Common myeloid progenitor, CD34-positive (primary cell): ENCODE measurements at regions not wholly inside any gene's neighbourhood (a gene's known extent, or its start where the extent isn't known, plus 50 kb on each side); places are given as distances from the start of the nearest gene placed in this dataset.

Experiments
- CTCF ChIA-PET: fragments of 350-600 bp; sonication (Branson Sonifier 250); formaldehyde crosslinking; loops from one replicate; lab custom pipeline; 2021; ENCODE audit warnings: antibody characterized with exemption; lab: Charles Lee
- POLR2A ChIA-PET: fragments of 350-600 bp; sonication (Branson Sonifier 250); formaldehyde crosslinking; loops from one replicate; lab custom pipeline; 2021; ENCODE audit warnings: antibody characterized with exemption; lab: Charles Lee
- DNase-seq, 3 donors: peaks; one replicate each; pipeline versions ENCODE4 v3.0.0 to v3.0.0-alpha.2; 2013
- H3K27ac ChIP-seq, 2 experiments: 1 replicate in 1 of 2; 2 replicates in 1 of 2; pipeline ENCODE4 v1.7.0; 2013; ENCODE audit warnings: inconsistent platforms in 2 of 2, low read length in 2 of 2, mild to moderate bottlenecking in 2 of 2, low read depth in 1 of 2, moderate library complexity in 1 of 2; ENCODE audit not compliant: severe bottlenecking in 2 of 2, insufficient read depth in 1 of 2, poor library complexity in 1 of 2
- H3K27me3 ChIP-seq, 5 experiments: replicated peaks in 2 of 5; 1 replicate in 3 of 5; 2 replicates in 2 of 5; pipeline versions ENCODE4 v1.6.1 to v1.7.0; 2013; ENCODE audit warnings: low read length in 4 of 5, mild to moderate bottlenecking in 2 of 5, moderate library complexity in 2 of 5, inconsistent platforms in 1 of 5; ENCODE audit not compliant: insufficient read depth in 5 of 5, control insufficient read depth in 4 of 5
- H3K36me3 ChIP-seq, 4 experiments: 1 replicate in 2 of 4; 2 replicates in 2 of 4; pipeline versions ENCODE4 v1.6.1 to v1.7.0; 2013; ENCODE audit warnings: low read length in 3 of 4, control low read depth in 1 of 4, mild to moderate bottlenecking in 1 of 4; ENCODE audit not compliant: control insufficient read depth in 4 of 4, insufficient read depth in 4 of 4
- H3K4me1 ChIP-seq, 4 experiments: 1 replicate in 3 of 4; 2 replicates in 1 of 4; pipeline versions ENCODE4 v1.6.1 to v1.7.1; 2013; ENCODE audit warnings: low read length in 3 of 4, mild to moderate bottlenecking in 3 of 4, control low read depth in 1 of 4, inconsistent platforms in 1 of 4, moderate library complexity in 1 of 4; ENCODE audit not compliant: control insufficient read depth in 4 of 4, insufficient read depth in 4 of 4; ENCODE audit errors: control extremely low read depth in 1 of 4
- H3K4me3 ChIP-seq, 7 experiments: 1 replicate in 4 of 7; 2 replicates in 3 of 7; pipeline versions ENCODE4 v1.5.1 to v1.7.0; 2013; ENCODE audit warnings: mild to moderate bottlenecking in 7 of 7, low read length in 6 of 7, moderate library complexity in 6 of 7, inconsistent platforms in 2 of 7, low read depth in 2 of 7, control low read depth in 1 of 7; ENCODE audit not compliant: insufficient read depth in 4 of 7, control insufficient read depth in 1 of 7; ENCODE audit errors: extremely low read depth in 1 of 7
- H3K9me3 ChIP-seq, 5 experiments: 1 replicate in 4 of 5; 2 replicates in 1 of 5; pipeline versions ENCODE4 v1.6.1 to v1.7.1; 2013; ENCODE audit warnings: low read length in 4 of 5, mild to moderate bottlenecking in 2 of 5, inconsistent platforms in 1 of 5, low read depth in 1 of 5, moderate library complexity in 1 of 5; ENCODE audit not compliant: control insufficient read depth in 4 of 5, insufficient read depth in 2 of 5; ENCODE audit errors: control extremely low read depth in 1 of 5
- WGBS: methylation state at CpG from one replicate; pipeline ENCODE4 v1.1.5; 2013; ENCODE audit not compliant: insufficient coverage; 5-methylcytosine and 5-hydroxymethylcytosine counted together

DNA sequence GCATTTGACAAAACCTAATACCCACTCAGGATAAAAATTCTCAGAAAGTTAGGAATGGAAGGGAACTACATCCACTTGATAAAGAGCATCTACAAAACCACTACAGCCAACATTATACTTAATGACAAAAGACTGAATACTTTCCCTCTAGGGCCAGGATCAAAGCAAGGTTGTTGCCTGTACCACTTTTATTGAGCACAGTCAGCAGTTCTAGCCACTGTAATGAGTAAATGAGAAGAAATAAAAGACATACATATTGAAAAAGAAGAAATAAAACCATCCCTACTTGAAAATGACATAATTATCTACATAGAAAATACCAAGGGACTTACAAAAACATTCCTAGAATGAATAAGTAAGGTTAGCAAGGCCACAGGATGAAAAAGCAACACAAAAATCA is 194.8 kb upstream of the ZNF507 start:
- no peak for DNase-seq
- Histone ChIP-seq H3K36me3 (no peaks in the 10 kb centered on the region), H3K27ac (no peak overlapping the region), H3K4me1 (no peaks in the 10 kb centered on the region), H3K27me3 (peaks cover 0 to 5% (median 0%) of the 10 kb centered on the region in 5 experiments), H3K4me3 (no peak overlapping the region), H3K9me3 (peaks cover 0 to 20% (median 3%) of the 10 kb centered on the region in 5 experiments)
- ChIA-PET POLR2A (no interaction called here), CTCF (no interaction called here)

DNA sequence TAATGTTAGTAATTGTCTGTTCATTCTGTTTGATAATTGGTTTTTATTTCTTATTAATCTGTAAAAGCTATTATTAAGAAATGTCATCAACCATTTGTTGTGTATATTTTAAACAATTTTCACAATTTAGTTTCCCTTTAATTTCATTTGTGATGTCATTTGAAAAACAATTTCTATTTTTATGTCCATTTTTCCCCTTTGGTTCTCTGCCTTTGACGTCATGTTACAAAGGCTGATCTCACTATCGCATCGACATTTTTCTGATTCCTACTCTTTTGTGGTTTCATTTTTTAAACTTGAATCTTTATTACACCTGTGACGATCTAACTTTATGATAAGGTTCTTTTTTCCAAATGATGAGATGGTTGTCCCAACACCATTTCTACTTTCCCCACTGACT is 191.0 kb upstream of the ZNF507 start:
- 95% methylated on average over 4 of the region's 4 CpGs for WGBS
- Histone ChIP-seq H3K4me3 (no peak overlapping the region), H3K27ac (no peak overlapping the region), H3K4me1 (no peaks in the 10 kb centered on the region), H3K27me3 (peaks cover 0 to 5% (median 0%) of the 10 kb centered on the region in 5 experiments), H3K9me3 (peaks cover 0 to 5% (median 0%) of the 10 kb centered on the region in 5 experiments), H3K36me3 (no peaks in the 10 kb centered on the region)
- ChIA-PET POLR2A (no interaction called here), CTCF (no interaction called here)
- DNase-seq: no peak

GRCh38 chr19:32164384-32164992 is 180.9 kb upstream of the ZNF507 start:
- WGBS: 83% methylated on average over 1 of the region's 3 CpGs
- Histone ChIP-seq H3K27ac (no peak overlapping the region), H3K36me3 (no peaks in the 10 kb centered on the region), H3K4me1 (no peaks in the 10 kb centered on the region), H3K27me3 (peaks cover 0 to 3% (median 3%) of the 10 kb centered on the region in 5 experiments), H3K4me3 (no peak overlapping the region), H3K9me3 (no peaks in the 10 kb centered on the region)
- no peak for DNase-seq
- CTCF ChIA-PET: no interaction called here
- POLR2A ChIA-PET: no interaction called here

DNA sequence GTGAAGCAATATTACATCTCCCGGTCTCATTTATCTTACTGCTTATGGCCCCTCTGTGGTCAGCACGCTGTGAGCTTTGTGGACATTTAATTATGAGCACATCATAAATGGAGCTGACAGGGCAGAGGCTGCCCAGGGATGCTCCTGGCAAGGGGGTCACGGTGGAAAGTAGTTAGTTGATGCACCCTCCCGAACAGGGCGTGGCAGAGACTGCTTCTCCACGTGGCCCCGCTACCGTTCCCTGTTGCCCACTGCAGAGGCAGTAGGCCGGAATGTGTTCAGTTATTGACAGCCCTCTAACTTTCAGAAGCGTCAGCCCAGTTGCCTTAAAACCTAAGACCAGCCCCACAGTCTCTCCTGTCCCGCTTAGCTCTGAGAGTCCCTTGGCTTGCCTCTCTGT is 180.3 kb upstream of the ZNF507 start:
- no peaks in the 10 kb centered on the region for H3K4me1 ChIP-seq
- H3K27me3 ChIP-seq: peaks cover 0 to 3% (median 3%) of the 10 kb centered on the region in 5 experiments
- no peaks in the 10 kb centered on the region for H3K36me3 ChIP-seq
- H3K4me3 ChIP-seq: no peak overlapping the region
- WGBS: 91% methylated on average over 11 of the region's 11 CpGs
- no peak for DNase-seq
- CTCF ChIA-PET: no interaction called here
- no peak overlapping the region for H3K27ac ChIP-seq
- POLR2A ChIA-PET: no interaction called here
- no peaks in the 10 kb centered on the region for H3K9me3 ChIP-seq

DNA sequence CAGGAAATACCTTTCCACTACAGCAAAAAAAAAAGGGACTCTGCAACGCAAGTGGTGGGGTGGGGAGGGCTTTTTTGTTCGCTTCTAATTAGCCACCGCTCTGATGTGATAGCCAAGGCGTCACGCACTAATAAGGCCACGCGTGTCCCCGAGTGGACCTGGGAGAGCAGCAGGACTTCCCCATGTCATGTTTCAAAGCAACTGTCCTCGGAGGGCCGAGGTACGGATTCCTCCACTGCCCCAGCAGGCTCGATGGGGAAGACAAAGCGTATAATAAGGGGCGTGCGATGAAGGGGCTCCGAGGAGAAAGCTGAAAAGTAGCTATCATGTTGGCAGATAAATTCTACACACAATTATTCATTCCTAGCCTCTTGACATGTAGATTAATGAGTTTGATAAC is 179.7 kb upstream of the ZNF507 start:
- H3K9me3 ChIP-seq: no peaks in the 10 kb centered on the region
- 93% methylated on average over 15 of the region's 16 CpGs for WGBS
- POLR2A ChIA-PET: no interaction called here
- H3K27ac ChIP-seq: no peak overlapping the region
- H3K27me3 ChIP-seq: peaks cover 0 to 3% (median 3%) of the 10 kb centered on the region in 5 experiments
- H3K4me3 ChIP-seq: no peak overlapping the region
- H3K36me3 ChIP-seq: no peaks in the 10 kb centered on the region
- no peaks in the 10 kb centered on the region for H3K4me1 ChIP-seq
- no peak for DNase-seq
- CTCF ChIA-PET: interaction anchor here (0.6 kb wide), 1 partner anchor 8 kb away, joined by 4 read pairs; no protein-coding TSS in a partner anchor

- Histone ChIP-seq H3K27me3 (peaks cover 0 to 3% (median 3%) of the 10 kb centered on the region in 5 experiments), H3K4me1 (no peaks in the 10 kb centered on the region), H3K27ac (no peak overlapping the region), H3K36me3 (no peaks in the 10 kb centered on the region), H3K9me3 (no peaks in the 10 kb centered on the region), H3K4me3 (no peak overlapping the region)
- 83% methylated on average over 8 of the region's 9 CpGs for WGBS
- CTCF ChIA-PET: no interaction called here
- DNase-seq: no peak
- POLR2A ChIA-PET: no interaction called here
These were observed 179.2 kb upstream of the ZNF507 start for GRCh38 chr19:32166238-32166637.

DNA sequence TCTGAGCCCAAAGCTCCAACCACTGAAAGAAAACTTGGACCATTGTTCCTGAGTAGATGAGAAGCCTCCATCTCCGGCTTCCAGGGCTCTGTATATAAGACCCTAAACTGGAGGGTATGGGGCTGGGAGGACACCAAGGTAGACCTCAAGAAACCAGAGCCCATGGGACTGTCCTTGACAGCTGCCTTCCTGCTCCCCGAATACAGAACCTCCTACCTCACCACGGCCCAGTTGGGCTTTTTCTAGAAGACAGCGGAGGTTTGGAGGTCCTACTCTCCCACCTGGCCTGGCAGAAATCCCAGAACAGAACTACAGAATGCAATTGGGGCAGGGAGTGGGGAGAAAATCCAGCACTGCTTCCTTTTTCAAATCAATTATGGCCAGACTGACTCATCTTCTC is 177.3 kb upstream of the ZNF507 start:
- POLR2A ChIA-PET: no interaction called here
- no peak overlapping the region for H3K27ac ChIP-seq
- CTCF ChIA-PET: no interaction called here
- no peaks in the 10 kb centered on the region for H3K4me1 ChIP-seq
- 90% methylated on average over 2 of the region's 4 CpGs for WGBS
- H3K27me3 ChIP-seq: peaks cover 0 to 3% (median 0%) of the 10 kb centered on the region in 5 experiments
- no peaks in the 10 kb centered on the region for H3K9me3 ChIP-seq
- no peaks in the 10 kb centered on the region for H3K36me3 ChIP-seq
- H3K4me3 ChIP-seq: no peak overlapping the region
- no peak for DNase-seq
